ENCODE measurements at regions not wholly inside any gene's neighbourhood (a gene's known extent, or its start where the extent isn't known, plus 50 kb on each side); places are given as distances from the start of the nearest gene placed in this dataset.

DNA sequence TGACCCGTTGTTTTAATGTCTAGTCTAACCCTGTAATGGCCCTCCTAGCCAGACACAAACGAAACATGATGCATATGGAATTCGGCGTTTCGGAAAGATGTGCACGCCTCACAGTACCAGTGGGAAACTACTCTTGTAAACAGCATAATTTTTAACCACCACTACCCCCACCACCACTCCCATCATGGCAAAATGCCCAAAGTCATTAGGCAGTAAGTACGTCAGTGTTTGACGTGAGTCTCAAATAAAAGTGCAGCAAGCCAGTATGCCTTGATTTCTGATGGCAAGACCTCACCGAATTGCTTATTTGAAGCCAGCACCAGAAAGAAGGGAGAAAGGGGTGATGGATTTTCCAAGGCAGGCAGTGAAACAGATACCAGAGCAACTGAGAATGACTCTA lies 71.4 kb downstream of the ADRB2 start:
- intact Hi-C loops (cut with micrococcal nuclease) (no loop called here), in situ Hi-C loops (cut with MboI) (no loop called here)
- FAIRE-seq (no peak), DNase-seq (ENCODE audit: extremely low read depth in 1 of 4, low spot score in 3 of 4) (no peak), ATAC-seq (no peak)
- BruUV-seq (replicated peaks), result no TSS peak
- H3K4me3 ChIP-seq, result no peak overlapping the region
- no peak overlapping the region for H2AFZ ChIP-seq (ENCODE audit: low read depth, low read length)
- H3K79me2 ChIP-seq (ENCODE audit: control insufficient read depth, insufficient read depth, low read length), result no peaks in the 10 kb centered on the region
- no peak overlapping the region for H3K27ac ChIP-seq (ENCODE audit: extremely low read depth, low read depth, low read length)
- CTCF ChIA-PET (ENCODE audit: low intra/inter-chr PET ratio), result no interaction called here
- no peak overlapping the region for H3K4me2 ChIP-seq (ENCODE audit: insufficient read depth, low read length)
- POLR2A ChIA-PET, result no interaction called here
- H3K9ac ChIP-seq (ENCODE audit: insufficient read depth in 1 of 2, low read depth in 2 of 2, low read length in 2 of 2), result no peak overlapping the region
- no peaks in the 10 kb centered on the region for H3K4me1 ChIP-seq (replicated peaks in 1 of 2; ENCODE audit: control insufficient read depth in 2 of 2, insufficient read depth in 2 of 2, low read length in 2 of 2)
- WGBS (ENCODE audit: insufficient coverage, low coverage, missing lambda C conversion rate), result 0% methylated on average over 9 of the region's 9 CpGs
- no peaks in the 10 kb centered on the region for H3K36me3 ChIP-seq (ENCODE audit: control insufficient read depth, insufficient read depth, low read length)
- no peaks in the 10 kb centered on the region for H4K20me1 ChIP-seq (replicated peaks; ENCODE audit: control insufficient read depth, insufficient read depth, low read length)
- H3K9me1 ChIP-seq (ENCODE audit: control insufficient read depth, insufficient read depth, low read length), result no peaks in the 10 kb centered on the region
- H3K27me3 ChIP-seq (ENCODE audit: control insufficient read depth in 2 of 2, insufficient read depth in 2 of 2, low read length in 2 of 2), result peaks cover 0 to 4% of the 10 kb centered on the region in 2 experiments; a peak in 1 of 5 replicates
- no peaks in the 10 kb centered on the region for H3K9me3 ChIP-seq (replicated peaks; ENCODE audit: control insufficient read depth, insufficient read depth, low read depth, low read length)
- TF ChIP-seq SMAD2 (IDR thresholded peaks at IDR 0.05; ENCODE audit: low read depth, low read length) (no peak), SAFB (IDR thresholded peaks at IDR 0.05; ENCODE audit: borderline replicate concordance, low read depth, low read length) (no peak), HEY1 (CRISPR knock-in tag; IDR thresholded peaks at IDR 0.05; ENCODE audit: borderline replicate concordance) (no peak), FOXP4 (CRISPR knock-in tag; IDR thresholded peaks at IDR 0.05; ENCODE audit: borderline replicate concordance) (no peak), RAD51 (IDR thresholded peaks at IDR 0.05; ENCODE audit: borderline replicate concordance, low read depth) (no peak), GATAD2A (IDR thresholded peaks at IDR 0.05) (no peak), NFXL1 (CRISPR knock-in tag; IDR thresholded peaks at IDR 0.05) (no peak), ZNF217 (CRISPR knock-in tag; IDR thresholded peaks at IDR 0.05) (no peak), E2F8 (IDR thresholded peaks at IDR 0.05; ENCODE audit: low read depth, partially characterized antibody) (no peak), ZBED1 (IDR thresholded peaks at IDR 0.05) (no peak), SRSF1 (IDR thresholded peaks at IDR 0.05; ENCODE audit: low read depth, low read length) (no peak), ZNF311 (CRISPR knock-in tag; IDR thresholded peaks at IDR 0.05) (no peak), ZFP91 (CRISPR knock-in tag; IDR thresholded peaks at IDR 0.05) (no peak), NFE2L1 (tag; IDR thresholded peaks at IDR 0.05; ENCODE audit: borderline replicate concordance, low read depth) (no peak), CGGBP1 (CRISPR knock-in tag; IDR thresholded peaks at IDR 0.05) (no peak)
- TF ChIP-seq, protein P1, sequence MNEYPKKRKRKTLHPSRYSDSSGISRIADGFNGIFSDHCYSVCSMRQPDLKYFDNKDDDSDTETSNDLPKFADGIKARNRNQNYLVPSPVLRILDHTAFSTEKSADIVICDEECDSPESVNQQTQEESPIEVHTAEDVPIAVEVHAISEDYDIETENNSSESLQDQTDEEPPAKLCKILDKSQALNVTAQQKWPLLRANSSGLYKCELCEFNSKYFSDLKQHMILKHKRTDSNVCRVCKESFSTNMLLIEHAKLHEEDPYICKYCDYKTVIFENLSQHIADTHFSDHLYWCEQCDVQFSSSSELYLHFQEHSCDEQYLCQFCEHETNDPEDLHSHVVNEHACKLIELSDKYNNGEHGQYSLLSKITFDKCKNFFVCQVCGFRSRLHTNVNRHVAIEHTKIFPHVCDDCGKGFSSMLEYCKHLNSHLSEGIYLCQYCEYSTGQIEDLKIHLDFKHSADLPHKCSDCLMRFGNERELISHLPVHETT (CRISPR knock-in tag; conservative IDR thresholded peaks at IDR 0.05 in 1 of 2, IDR thresholded peaks at IDR 0.05 in 1 of 2), result no peak
